Mesendoderm (in vitro differentiated cells): ENCODE measurements at regions not wholly inside any gene's neighbourhood (a gene's known extent, or its start where the extent isn't known, plus 50 kb on each side); places are given as distances from the start of the nearest gene placed in this dataset.

ENCODE experiments used
- DNase-seq: peaks from one replicate; pipeline ENCODE4 v3.0.0; 2013
- H2AK5ac ChIP-seq: 2 replicates; pipeline ENCODE4 v1.6.1; 2013; ENCODE audit warnings: low read length, inconsistent platforms
- H2BK120ac ChIP-seq: 2 replicates; pipeline ENCODE4 v1.6.1; 2013; ENCODE audit warnings: low read depth, mild to moderate bottlenecking, low read length, moderate library complexity, mixed read lengths
- H2BK15ac ChIP-seq: replicated peaks from 2 replicates; pipeline ENCODE4 v1.6.1; 2013; ENCODE audit warnings: low read depth, mild to moderate bottlenecking, moderate library complexity
- H2BK5ac ChIP-seq: 2 replicates; pipeline ENCODE4 v1.6.1; 2013; ENCODE audit warnings: low read length, inconsistent platforms
- H3K18ac ChIP-seq: 2 replicates; pipeline ENCODE4 v1.6.1; 2013; ENCODE audit warnings: mild to moderate bottlenecking, low read length, mixed read lengths
- H3K23ac ChIP-seq: one replicate; pipeline ENCODE4 v1.6.1; 2013; ENCODE audit warnings: low read length
- H3K27ac ChIP-seq: 2 replicates; pipeline ENCODE4 v1.5.1; 2013; ENCODE audit warnings: low read depth, mild to moderate bottlenecking, inconsistent platforms, low read length, moderate library complexity
- H3K27me3 ChIP-seq: 2 replicates; pipeline ENCODE4 v1.6.1; 2013; ENCODE audit warnings: low read length, control low read depth, mild to moderate bottlenecking, inconsistent platforms; ENCODE audit not compliant: insufficient read depth, poor library complexity
- H3K36me3 ChIP-seq: 2 replicates; pipeline ENCODE4 v1.6.1; 2013; ENCODE audit warnings: low read length, inconsistent platforms; ENCODE audit not compliant: control insufficient read depth, insufficient read depth
- H3K4ac ChIP-seq: one replicate; pipeline ENCODE4 v1.6.1; 2013; ENCODE audit warnings: low read depth, mild to moderate bottlenecking, low read length, moderate library complexity
- H3K4me1 ChIP-seq: 2 replicates; pipeline ENCODE4 v1.6.1; 2013; ENCODE audit warnings: low read depth, low read length, inconsistent platforms; ENCODE audit not compliant: control insufficient read depth
- H3K4me2 ChIP-seq: 2 replicates; pipeline ENCODE4 v1.6.1; 2013; ENCODE audit warnings: low read length
- H3K4me3 ChIP-seq: 2 replicates; pipeline ENCODE4 v1.5.1; 2013; ENCODE audit warnings: mild to moderate bottlenecking, low read length
- H3K56ac ChIP-seq: one replicate; pipeline ENCODE4 v1.6.1; 2013; ENCODE audit warnings: low read length
- H3K79me1 ChIP-seq: 2 replicates; pipeline ENCODE4 v1.6.1; 2013; ENCODE audit warnings: low read length, inconsistent platforms
- H3K79me2 ChIP-seq: 2 replicates; pipeline ENCODE4 v1.6.1; 2013; ENCODE audit warnings: mild to moderate bottlenecking, low read length; ENCODE audit not compliant: control insufficient read depth, insufficient read depth
- H3K9ac ChIP-seq: 2 replicates; pipeline ENCODE4 v1.6.1; 2013; ENCODE audit warnings: low read length, inconsistent platforms
- H4K5ac ChIP-seq: one replicate; pipeline ENCODE4 v1.6.1; 2013; ENCODE audit warnings: low read length
- H4K8ac ChIP-seq: one replicate; pipeline ENCODE4 v1.6.1; 2013; ENCODE audit warnings: low read depth, mild to moderate bottlenecking, control low read depth, low read length, moderate library complexity
- WGBS: extraction: QIAGEN DNeasy Blood & Tissue Kit; methylation state at CpG from one replicate; pipeline ENCODE4 v1.1.7; 2013; ENCODE audit warnings: low lambda C conversion rate, missing lambda C conversion rate; ENCODE audit not compliant: insufficient coverage; ENCODE audit errors: extremely low coverage; 5-methylcytosine and 5-hydroxymethylcytosine counted together

DNA sequence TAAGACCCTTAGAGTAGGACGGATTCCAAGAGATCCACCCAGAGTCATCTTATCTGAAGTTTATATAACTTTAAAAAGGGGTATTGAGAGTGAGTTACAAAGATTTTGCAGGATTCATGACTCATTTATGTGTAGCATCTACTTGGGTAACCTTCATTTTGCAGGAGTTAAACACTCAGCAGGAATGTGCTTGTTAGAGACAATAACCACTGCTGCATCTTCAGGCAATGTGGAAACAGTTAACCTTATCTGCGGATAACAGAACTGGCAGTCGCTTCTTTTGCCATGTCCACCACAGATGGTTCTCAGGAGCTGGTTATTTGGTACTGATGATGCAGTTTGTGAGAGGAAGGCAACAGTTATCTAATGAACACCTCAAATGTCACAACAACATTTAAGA lies 417.9 kb upstream of the DDI1 start:
- H3K4me3 ChIP-seq: no peak overlapping the region
- no peak overlapping the region for H3K18ac ChIP-seq
- WGBS: no CpG with 5 or more reads among the region's 3 CpGs
- H3K4me1 ChIP-seq: no peaks in the 10 kb centered on the region
- H3K23ac ChIP-seq: no peak overlapping the region
- no peaks in the 10 kb centered on the region for H3K79me1 ChIP-seq
- no peak overlapping the region for H4K8ac ChIP-seq
- no peaks in the 10 kb centered on the region for H3K36me3 ChIP-seq
- no peak overlapping the region for H2BK15ac ChIP-seq
- H2AK5ac ChIP-seq: no peak overlapping the region
- no peak for DNase-seq
- H2BK120ac ChIP-seq: no peak overlapping the region
- H3K27ac ChIP-seq: no peak overlapping the region
- H2BK5ac ChIP-seq: no peak overlapping the region
- H4K5ac ChIP-seq: no peak overlapping the region
- no peak overlapping the region for H3K4ac ChIP-seq
- no peak overlapping the region for H3K4me2 ChIP-seq
- H3K27me3 ChIP-seq: no peaks in the 10 kb centered on the region
- H3K79me2 ChIP-seq: no peaks in the 10 kb centered on the region
- H3K9ac ChIP-seq: no peak overlapping the region
- H3K56ac ChIP-seq: no peak overlapping the region

- H3K23ac ChIP-seq: no peak overlapping the region
- no peak overlapping the region for H2BK15ac ChIP-seq
- H4K5ac ChIP-seq: no peak overlapping the region
- no peak overlapping the region for H2BK120ac ChIP-seq
- H4K8ac ChIP-seq: no peak overlapping the region
- no peak overlapping the region for H3K27ac ChIP-seq
- no peak overlapping the region for H3K4me3 ChIP-seq
- no peak overlapping the region for H3K56ac ChIP-seq
- no peak overlapping the region for H3K4ac ChIP-seq
- no peak overlapping the region for H2BK5ac ChIP-seq
- H3K79me2 ChIP-seq: no peaks in the 10 kb centered on the region
- no peaks in the 10 kb centered on the region for H3K79me1 ChIP-seq
- H3K27me3 ChIP-seq: no peaks in the 10 kb centered on the region
- no CpG with 5 or more reads among the region's 5 CpGs for WGBS
- H3K18ac ChIP-seq: no peak overlapping the region
- H3K36me3 ChIP-seq: no peaks in the 10 kb centered on the region
- H3K4me1 ChIP-seq: no peaks in the 10 kb centered on the region
- no peak overlapping the region for H3K4me2 ChIP-seq
- DNase-seq: no peak
- H3K9ac ChIP-seq: no peak overlapping the region
- H2AK5ac ChIP-seq: no peak overlapping the region
Measured at GRCh38 chr11:103619480-103619879, 417.0 kb upstream of the DDI1 start.

- Histone ChIP-seq H3K4me3 (no peak overlapping the region), H3K27ac (no peak overlapping the region), H3K79me2 (no peaks in the 10 kb centered on the region), H3K9ac (no peak overlapping the region), H2BK15ac (no peak overlapping the region), H3K18ac (no peak overlapping the region), H2BK120ac (no peak overlapping the region), H3K56ac (peak overlapping the region; percentile 15), H2BK5ac (no peak overlapping the region), H3K4me2 (no peak overlapping the region), H3K4ac (no peak overlapping the region), H3K79me1 (no peaks in the 10 kb centered on the region), H3K36me3 (no peaks in the 10 kb centered on the region), H4K5ac (no peak overlapping the region), H3K27me3 (no peaks in the 10 kb centered on the region), H3K4me1 (no peaks in the 10 kb centered on the region), H3K23ac (no peak overlapping the region), H4K8ac (no peak overlapping the region), H2AK5ac (no peak overlapping the region)
- WGBS: no CpG with 5 or more reads among the region's 2 CpGs
- no peak for DNase-seq
Measured at GRCh38 chr11:103619938-103620337, 416.5 kb upstream of the DDI1 start.

- H3K27me3 ChIP-seq: no peaks in the 10 kb centered on the region
- no peak overlapping the region for H3K23ac ChIP-seq
- H3K9ac ChIP-seq: no peak overlapping the region
- DNase-seq: no peak
- H3K79me1 ChIP-seq: no peaks in the 10 kb centered on the region
- no peak overlapping the region for H2BK5ac ChIP-seq
- no peak overlapping the region for H3K4ac ChIP-seq
- H3K18ac ChIP-seq: no peak overlapping the region
- H3K4me2 ChIP-seq: no peak overlapping the region
- no peaks in the 10 kb centered on the region for H3K79me2 ChIP-seq
- no peak overlapping the region for H4K5ac ChIP-seq
- no peak overlapping the region for H3K27ac ChIP-seq
- no CpG with 5 or more reads among the region's 2 CpGs for WGBS
- H3K36me3 ChIP-seq: no peaks in the 10 kb centered on the region
- no peak overlapping the region for H4K8ac ChIP-seq
- H2BK15ac ChIP-seq: no peak overlapping the region
- H3K56ac ChIP-seq: no peak overlapping the region
- no peak overlapping the region for H3K4me3 ChIP-seq
- no peak overlapping the region for H2AK5ac ChIP-seq
- H3K4me1 ChIP-seq: no peaks in the 10 kb centered on the region
- no peak overlapping the region for H2BK120ac ChIP-seq
Measured at GRCh38 chr11:103622296-103622695, 414.1 kb upstream of the DDI1 start.

- H3K18ac ChIP-seq: no peak overlapping the region
- no peak overlapping the region for H2AK5ac ChIP-seq
- H2BK5ac ChIP-seq: no peak overlapping the region
- no peak overlapping the region for H3K23ac ChIP-seq
- H3K9ac ChIP-seq: no peak overlapping the region
- no peak overlapping the region for H3K56ac ChIP-seq
- no peaks in the 10 kb centered on the region for H3K4me1 ChIP-seq
- DNase-seq: no peak
- H2BK120ac ChIP-seq: no peak overlapping the region
- no peak overlapping the region for H3K4me2 ChIP-seq
- no peak overlapping the region for H2BK15ac ChIP-seq
- H4K8ac ChIP-seq: no peak overlapping the region
- WGBS: no CpG with 5 or more reads among the region's 1 CpG
- H3K27ac ChIP-seq: no peak overlapping the region
- H3K79me2 ChIP-seq: no peaks in the 10 kb centered on the region
- H3K79me1 ChIP-seq: no peaks in the 10 kb centered on the region
- no peaks in the 10 kb centered on the region for H3K36me3 ChIP-seq
- no peak overlapping the region for H4K5ac ChIP-seq
- no peak overlapping the region for H3K4me3 ChIP-seq
- no peak overlapping the region for H3K4ac ChIP-seq
- H3K27me3 ChIP-seq: no peaks in the 10 kb centered on the region
Measured at GRCh38 chr11:103623933-103624332, 412.5 kb upstream of the DDI1 start.

DNA sequence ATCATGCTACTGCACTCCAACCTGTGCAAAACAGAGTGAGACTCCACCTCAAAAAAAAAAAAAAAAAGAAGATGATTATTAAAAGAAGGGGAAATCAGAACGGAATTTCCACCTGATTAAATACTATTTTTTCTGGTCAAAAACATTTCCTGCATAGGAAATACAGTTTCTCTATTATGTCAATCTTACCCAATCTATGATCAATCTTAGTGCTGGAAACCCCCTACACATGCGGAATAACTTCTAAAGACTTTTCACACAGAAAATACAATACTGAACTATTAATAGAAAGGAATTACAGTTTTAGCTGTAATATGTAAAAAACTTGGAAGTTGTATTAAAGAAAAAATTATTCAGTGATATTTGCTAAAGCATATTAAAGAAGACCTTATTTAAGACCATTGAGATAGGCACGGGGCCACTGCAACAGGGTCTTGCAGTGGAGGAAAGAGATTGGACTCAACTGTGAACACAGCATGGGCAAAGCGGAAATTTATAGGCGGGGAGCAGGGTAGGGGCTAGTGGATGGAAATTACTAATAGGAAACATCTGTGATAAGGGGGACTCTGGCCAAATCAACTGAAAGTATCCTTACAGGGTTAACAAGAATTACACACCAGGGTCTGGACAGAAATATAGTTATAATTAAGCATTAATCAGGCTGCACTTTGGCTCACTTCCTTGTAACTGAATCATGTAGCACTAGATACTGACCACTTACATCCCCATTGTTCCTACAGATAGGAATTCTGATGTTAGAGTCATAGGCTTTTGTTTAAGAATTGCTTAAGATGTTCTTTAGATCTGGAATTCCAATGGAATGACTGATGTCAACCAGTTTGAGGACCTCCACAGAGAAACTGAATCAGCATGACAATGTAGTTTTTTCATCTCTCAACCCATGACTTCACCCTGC lies 411.5 kb upstream of the DDI1 start:
- Histone ChIP-seq H3K23ac (no peak overlapping the region), H3K79me1 (no peaks in the 10 kb centered on the region), H3K4ac (no peak overlapping the region), H3K27ac (no peak overlapping the region), H4K8ac (no peak overlapping the region), H2BK120ac (peak overlapping the region; percentile 21), H3K79me2 (no peaks in the 10 kb centered on the region), H3K36me3 (no peaks in the 10 kb centered on the region), H2AK5ac (no peak overlapping the region), H3K4me2 (no peak overlapping the region), H3K56ac (no peak overlapping the region), H2BK5ac (no peak overlapping the region), H3K18ac (no peak overlapping the region), H2BK15ac (no peak overlapping the region), H3K4me3 (no peak overlapping the region), H3K27me3 (no peaks in the 10 kb centered on the region), H3K9ac (no peak overlapping the region), H4K5ac (no peak overlapping the region), H3K4me1 (no peaks in the 10 kb centered on the region)
- peak; percentile 93 for DNase-seq
- WGBS: no CpG with 5 or more reads among the region's 5 CpGs
